CD4-positive, alpha-beta T cell treated with Interleukin-21 for 1 hour (primary cell): ENCODE measurements at regions not wholly inside any gene's neighbourhood (a gene's known extent, or its start where the extent isn't known, plus 50 kb on each side); places are given as distances from the start of the nearest gene placed in this dataset.
"Not testable (repeated sequence)": the region's sequence is repeated elsewhere in the genome, so short reads cannot be mapped to it uniquely, and the experiment has no call there.

ENCODE experiments used
- DNase-seq: peaks from one replicate; pipeline ENCODE4 v3.0.0-alpha.2; 2020

GRCh38 chr10:90288391-90288933 is 569.4 kb downstream of the HTR7 start:
- DNase-seq: no peak

GRCh38 chr10:90289037-90289436 is 568.8 kb downstream of the HTR7 start:
- no peak for DNase-seq

GRCh38 chr10:90293616-90294015 is 564.2 kb downstream of the HTR7 start:
- DNase-seq: no peak

GRCh38 chr10:90294821-90295540 is 562.9 kb downstream of the HTR7 start:
- not testable (repeated sequence) for DNase-seq

- not testable (repeated sequence) for DNase-seq
Observed at GRCh38 chr10:90302031-90302430, 555.8 kb downstream of the HTR7 start.

GRCh38 chr10:90302758-90303481 is 554.9 kb downstream of the HTR7 start:
- no peak for DNase-seq

- no peak for DNase-seq
Observed at GRCh38 chr10:90304533-90304932, 553.3 kb downstream of the HTR7 start.

GRCh38 chr10:90306187-90306586 is 551.7 kb downstream of the HTR7 start:
- DNase-seq: no peak

GRCh38 chr10:90308223-90308622 is 549.6 kb downstream of the HTR7 start:
- no peak for DNase-seq

GRCh38 chr10:90313576-90314325 is 544.1 kb downstream of the HTR7 start:
- no peak for DNase-seq

GRCh38 chr10:90314718-90315117 is 543.1 kb downstream of the HTR7 start:
- no peak for DNase-seq

- no peak for DNase-seq
Observed at GRCh38 chr10:90317172-90317571, 540.7 kb downstream of the HTR7 start.

GRCh38 chr10:90318659-90319058 is 539.2 kb downstream of the HTR7 start:
- DNase-seq: no peak

- DNase-seq: no peak
Observed at GRCh38 chr10:90319188-90319914, 538.5 kb downstream of the HTR7 start.

GRCh38 chr10:90321132-90321816 is 536.6 kb downstream of the HTR7 start:
- DNase-seq: no peak

- DNase-seq: no peak
Observed at GRCh38 chr10:90326498-90327267, 531.2 kb downstream of the HTR7 start.

- no peak for DNase-seq
Observed at GRCh38 chr10:90327611-90328010, 530.2 kb downstream of the HTR7 start.

- DNase-seq: no peak
Observed at GRCh38 chr10:90328459-90328858, 529.4 kb downstream of the HTR7 start.

GRCh38 chr10:90328896-90329295 is 528.9 kb downstream of the HTR7 start:
- no peak for DNase-seq

- DNase-seq: no peak
Observed at GRCh38 chr10:90337316-90337715, 520.5 kb downstream of the HTR7 start.

GRCh38 chr10:90342480-90342879 is 515.4 kb downstream of the HTR7 start:
- no peak for DNase-seq
